GM19468 (cell line): ENCODE measurements at regions not wholly inside any gene's neighbourhood (a gene's known extent, or its start where the extent isn't known, plus 50 kb on each side); places are given as distances from the start of the nearest gene placed in this dataset.

Experiments
- ATAC-seq: cut with Tn5 transposase; IDR thresholded peaks from one replicate; pipeline ENCODE4 v1.9.1; 2021; ENCODE audit warnings: mild to moderate bottlenecking, moderate library complexity, moderate number of reproducible peaks; ENCODE audit not compliant: unreplicated experiment; ENCODE audit errors: extremely low read depth

DNA sequence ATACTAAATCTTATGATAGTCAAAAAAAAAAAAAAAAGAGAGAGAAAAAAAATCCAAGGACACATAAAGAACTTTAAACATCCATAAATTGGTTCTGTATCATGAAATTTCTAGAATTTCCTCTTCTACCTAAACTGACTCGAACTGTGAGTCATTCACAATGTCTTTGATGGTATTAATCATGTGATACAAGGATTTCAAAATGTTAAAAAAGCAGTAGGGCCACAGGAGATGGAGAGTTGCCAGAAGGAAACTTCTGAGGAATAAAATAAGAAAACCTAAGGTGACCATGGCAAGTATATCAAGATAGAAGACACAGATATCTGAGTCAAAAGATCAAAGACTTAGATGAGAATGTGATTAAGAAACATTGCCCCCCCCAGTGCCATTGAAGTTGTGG, 1320.9 kb upstream of the FLRT2 start:
- no peak for ATAC-seq

DNA sequence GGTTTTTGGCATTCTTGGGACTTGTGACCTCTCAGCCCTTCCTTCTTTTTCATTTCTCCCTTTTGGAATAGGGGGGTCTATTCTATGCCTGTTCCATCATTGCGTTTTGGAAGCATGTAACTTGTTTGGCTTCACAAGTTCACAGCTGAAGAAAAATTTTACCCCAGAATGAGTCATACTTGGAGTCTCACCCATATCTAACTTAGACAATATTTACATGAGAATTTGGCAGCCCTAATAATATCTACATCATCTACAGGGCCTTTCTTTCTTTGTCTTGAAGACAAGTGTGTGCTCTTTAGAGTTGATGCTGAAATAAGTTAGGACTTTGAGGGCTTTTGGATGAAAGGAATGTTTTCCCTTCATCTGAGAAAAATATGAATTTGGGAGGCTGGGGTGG, 1312.9 kb upstream of the FLRT2 start:
- no peak for ATAC-seq

DNA sequence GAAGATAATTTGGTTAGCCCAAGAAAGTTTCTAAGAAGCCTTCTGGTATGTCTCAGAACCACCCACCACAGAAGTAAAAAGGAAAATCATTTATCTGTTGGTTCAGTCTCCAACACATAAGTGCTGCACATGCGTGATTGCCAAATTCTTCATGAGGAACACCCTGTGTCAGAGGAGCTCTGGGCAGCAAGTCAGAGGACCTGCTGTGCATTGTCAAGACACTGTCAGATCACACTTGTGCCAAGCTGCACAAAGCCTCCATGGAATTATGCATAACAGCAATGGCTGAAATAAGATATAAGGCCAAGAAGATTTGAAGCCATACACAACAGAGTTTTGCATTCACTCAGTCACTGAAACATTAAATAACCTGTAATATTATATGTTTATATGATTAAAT, 1304.7 kb upstream of the FLRT2 start:
- no peak for ATAC-seq

DNA sequence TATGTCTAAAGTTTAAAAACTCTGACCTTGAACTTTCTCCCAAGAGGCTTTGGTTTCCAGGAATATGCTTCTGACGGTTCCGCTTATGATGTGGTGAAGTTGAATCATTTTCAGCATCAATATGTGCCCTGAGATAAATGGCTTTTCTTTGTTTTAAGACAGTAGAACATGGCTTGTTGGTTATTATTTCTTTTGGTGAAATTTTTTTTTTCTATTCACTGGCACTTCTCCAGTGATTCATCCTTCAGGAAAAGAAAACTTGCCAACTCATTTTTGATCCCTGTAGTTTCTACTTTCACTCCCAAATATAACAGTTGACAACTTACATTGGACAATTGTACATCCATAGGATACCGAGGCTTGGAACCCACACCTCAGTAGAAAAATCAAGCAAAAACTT, 1301.2 kb upstream of the FLRT2 start:
- ATAC-seq = no peak

DNA sequence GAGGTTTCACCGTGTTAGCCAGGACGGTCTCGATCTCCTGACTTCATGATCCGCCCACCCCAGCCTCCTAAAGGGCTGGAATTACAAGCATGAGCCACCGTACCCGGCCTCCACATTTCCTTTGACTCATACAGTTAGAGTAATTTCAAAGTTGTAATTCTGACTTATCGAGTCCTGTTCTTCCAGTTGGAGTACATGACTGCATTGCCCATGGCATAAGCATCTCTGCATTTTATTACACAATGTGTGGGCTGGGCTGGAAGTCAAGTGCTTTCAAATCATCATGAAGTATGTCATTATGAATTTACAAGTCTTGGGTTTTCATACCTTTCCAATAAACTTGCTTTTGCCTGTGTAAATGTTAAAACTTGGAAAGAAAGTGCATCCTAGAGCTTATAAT, 1295.7 kb upstream of the FLRT2 start:
- no peak for ATAC-seq

DNA sequence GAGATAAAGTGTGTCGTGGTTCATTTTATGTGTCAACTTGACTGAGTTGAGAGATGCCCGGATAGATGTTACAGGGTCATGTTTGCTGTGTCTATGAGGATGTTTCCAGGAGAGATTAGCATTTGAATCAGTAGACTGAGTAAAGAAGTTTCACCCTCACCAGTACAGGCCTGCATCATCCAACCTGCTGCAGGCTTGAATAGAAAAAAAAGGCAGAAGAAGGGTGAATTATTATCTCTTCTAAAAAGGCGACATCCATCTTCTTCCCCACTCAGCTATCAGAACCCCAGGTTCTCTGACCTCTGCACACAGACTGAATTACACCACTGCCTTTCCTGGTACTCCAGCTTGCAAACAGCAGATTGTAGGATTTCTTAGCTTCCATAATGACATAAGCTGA, 1293.7 kb upstream of the FLRT2 start:
- no peak for ATAC-seq

DNA sequence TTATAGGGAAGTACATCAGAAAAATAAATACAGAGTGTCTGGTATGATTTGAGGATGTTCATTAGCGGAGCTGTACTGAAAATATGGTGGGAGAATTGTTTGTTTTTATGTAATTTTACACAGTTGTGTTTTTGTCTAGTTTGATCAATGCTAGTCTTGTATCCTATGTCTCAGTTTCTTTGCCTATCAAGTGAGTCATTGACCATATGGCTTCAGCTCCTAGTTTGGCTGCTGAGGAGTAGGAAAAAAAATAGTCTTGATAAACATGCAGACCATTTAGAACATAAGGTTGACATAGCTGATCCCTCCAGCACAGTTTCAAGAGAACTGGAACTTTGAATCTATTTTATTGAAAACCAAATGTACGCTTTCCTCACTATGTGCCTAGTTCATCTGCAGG, 1292.1 kb upstream of the FLRT2 start:
- ATAC-seq = no peak

DNA sequence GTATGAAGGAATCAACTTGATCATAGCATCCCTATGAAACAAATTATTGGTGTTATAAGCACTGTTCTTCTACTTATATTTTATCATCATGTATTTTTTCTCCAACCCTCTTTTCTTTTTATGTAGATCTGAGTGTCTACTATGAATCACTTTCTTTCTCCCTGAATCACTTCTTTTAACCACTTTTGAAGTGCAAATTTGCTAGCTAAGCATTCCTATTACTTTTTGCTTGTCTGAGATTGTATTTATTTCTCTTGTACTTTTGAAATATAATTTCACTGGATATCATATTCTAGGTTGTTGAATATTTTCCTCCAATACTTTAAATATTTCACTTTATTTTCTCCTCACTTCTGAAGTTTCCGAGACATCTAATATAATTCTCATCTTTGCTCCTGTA, 1282.3 kb upstream of the FLRT2 start:
- no peak for ATAC-seq

DNA sequence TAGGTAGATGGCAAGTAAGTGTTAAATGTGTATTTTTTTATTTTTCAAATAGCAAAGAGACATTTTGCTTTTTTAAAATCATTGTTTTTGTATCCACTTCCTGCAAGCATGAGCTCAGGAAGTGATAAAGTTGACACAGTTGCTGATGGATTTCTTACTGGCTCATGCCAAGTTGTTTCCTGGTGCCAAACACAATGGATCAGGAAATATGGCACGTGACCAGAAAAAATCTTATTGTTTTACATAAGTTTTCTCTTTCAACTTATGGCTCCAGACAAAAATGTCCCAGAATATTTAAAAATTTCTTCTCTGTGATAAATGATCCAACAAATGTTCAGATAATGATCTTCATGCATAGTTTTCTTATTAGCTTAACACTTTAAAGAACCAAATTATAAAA, 1279.1 kb upstream of the FLRT2 start:
- no peak for ATAC-seq

DNA sequence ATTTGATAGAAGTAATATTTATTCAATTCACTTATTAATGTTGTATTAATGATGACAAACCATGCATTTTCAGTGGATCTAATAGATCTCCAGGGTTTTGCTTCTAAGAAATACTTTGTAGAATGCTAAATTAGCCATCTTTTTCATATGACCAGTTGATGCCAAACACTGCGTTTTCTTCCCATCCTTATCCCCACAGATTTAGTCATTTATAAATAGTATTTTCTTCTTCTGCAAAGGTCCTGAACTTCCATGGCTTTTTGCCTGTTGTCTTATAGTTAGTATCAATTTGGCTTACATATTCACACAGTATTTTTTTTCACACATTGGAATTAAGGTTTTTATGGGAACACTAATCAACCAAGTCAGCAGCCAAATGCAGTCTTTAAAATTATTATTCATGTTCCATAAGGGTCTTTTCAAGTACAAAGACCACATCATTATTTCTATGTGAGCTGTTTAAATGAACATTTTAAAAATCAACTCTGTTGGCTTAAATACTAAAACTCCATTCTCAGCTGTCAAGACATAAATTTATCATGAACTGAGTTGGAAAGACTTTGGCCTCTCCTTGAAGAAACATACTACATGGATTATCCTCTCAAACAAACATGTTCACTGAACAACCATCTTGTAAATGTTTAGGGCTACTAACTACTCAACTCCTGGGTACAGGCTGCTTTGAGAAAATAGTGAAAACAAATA, 1278.4 kb upstream of the FLRT2 start:
- ATAC-seq = no peak

DNA sequence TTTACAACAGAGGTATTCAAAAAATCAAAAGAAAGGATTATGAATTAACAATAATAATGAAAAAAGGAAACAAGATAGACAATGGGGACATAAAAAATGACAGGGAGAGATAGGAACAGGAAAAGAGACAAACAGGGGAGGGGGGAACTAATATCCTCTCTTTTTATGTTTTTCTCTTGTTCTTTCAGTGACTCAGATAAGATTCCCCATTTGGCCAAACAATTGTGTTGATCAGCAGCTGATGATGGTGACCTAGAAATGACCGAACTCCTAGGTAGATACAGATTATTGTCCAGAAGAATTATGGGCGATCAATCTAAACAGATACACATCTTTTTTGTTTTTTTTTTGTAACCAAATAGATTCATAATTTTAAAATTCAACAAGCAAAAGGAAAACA, 1277.2 kb upstream of the FLRT2 start:
- ATAC-seq = no peak

DNA sequence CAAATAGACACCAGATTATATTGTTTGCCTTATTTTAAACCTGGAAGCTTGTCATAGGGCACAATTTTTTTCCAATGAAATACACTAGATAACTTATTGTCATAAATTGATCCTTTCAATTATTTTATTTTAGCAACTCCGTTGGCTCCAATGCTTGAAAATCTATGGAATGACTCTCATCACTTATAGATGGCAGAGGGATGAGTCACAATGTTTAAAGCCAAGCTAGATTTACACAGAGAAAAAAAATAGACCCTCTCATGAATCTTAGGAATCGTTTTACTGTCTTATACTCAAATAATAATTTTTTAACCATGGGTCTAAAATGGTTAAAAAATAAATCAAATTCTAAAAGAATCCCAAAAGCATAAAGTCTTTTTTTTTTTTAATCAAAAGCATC, 1276.6 kb upstream of the FLRT2 start:
- no peak for ATAC-seq

DNA sequence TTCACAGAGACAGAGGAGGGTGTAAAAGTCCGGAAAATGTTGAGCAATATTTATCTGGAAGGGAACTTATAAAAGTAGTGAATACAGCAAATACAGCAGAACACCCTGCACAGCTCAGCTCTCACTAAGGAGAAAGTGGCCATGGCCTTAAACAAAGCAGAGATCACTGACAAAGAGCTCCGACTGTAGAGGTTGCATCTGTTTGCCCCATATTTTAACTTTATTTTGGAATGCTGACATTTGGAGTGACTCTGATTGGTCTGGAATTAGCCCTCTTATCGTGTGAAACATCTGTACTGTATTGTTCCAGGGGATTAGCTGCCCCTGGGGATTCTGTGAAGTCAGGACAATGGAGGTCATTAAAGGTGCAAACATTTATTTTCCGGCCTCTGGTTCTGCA, 1275.7 kb upstream of the FLRT2 start:
- ATAC-seq = no peak

DNA sequence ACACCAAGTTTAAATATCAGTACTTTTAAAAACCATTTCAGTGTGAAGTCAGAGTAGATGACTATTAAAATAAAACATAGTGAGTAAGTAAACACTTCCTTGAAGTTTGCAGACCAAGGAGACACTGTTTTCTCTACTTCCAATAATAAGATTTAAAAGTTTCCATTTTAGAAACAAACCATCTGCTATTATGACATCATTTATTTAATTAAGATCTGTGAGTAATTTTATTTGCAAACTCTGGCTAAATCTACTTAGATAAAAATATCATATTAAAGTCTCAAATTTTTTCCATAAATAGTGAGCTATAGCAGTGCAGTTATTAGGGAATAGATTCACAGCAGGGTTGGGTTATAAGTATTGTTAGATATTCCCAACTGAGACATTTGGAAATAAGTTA, 1267.0 kb upstream of the FLRT2 start:
- ATAC-seq = no peak

DNA sequence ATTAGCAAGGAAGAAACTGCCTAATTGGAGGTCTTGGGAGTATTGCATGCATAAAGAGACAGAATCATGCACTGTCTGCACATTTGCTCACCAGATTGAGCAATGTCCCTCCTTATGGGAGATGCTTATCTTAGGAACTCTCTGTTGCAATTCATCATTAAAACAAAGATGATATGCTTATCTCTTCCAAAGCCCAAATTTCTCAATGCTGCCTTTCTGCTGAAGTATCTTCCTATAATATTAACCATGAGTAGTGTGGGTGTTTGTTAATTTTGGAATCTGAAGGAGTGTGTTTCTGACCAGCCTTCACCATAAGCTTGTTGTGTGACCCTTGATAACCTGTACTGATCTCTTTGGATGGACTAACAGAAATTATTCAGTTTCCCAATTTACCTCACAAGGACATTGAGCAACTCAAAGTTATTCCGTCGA, 1257.6 kb upstream of the FLRT2 start:
- ATAC-seq = no peak

DNA sequence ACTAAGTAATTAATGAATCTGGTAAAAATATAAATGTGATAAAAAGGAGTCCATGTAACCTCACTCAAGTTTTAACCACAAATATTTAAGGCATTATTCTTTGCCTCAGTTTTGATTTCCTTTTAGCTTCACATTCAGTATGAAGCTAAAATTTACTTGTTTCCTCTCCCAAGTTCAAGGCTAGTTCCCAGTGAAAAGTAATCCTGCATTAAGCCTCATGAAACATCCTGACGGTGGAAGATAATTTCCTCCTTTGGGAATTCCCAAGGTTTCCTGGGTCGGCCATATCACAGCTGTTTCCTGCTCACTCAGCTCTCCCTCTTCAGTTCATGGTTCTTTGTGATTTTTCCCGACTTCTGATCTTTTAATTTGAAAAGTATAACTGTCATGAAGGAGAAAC, 1256.8 kb upstream of the FLRT2 start:
- ATAC-seq = no peak

DNA sequence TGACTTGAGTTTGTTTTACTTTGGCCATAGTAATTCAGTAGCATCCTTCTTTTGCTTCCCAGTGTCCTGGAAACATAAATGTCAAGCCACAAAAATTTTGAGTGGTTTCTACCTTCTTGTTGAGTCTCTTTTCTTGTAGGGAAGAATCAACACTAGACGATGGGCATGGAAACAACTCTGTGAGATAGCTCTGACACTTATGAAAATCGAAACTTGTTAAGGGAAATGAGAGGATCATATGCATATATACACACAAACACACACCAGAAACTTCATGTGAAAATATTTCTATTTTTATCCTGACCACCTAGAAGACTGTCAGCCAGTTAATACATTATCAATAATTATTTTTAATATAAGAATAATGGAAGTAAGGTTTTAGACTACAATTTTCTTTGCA, 1247.3 kb upstream of the FLRT2 start:
- no peak for ATAC-seq

DNA sequence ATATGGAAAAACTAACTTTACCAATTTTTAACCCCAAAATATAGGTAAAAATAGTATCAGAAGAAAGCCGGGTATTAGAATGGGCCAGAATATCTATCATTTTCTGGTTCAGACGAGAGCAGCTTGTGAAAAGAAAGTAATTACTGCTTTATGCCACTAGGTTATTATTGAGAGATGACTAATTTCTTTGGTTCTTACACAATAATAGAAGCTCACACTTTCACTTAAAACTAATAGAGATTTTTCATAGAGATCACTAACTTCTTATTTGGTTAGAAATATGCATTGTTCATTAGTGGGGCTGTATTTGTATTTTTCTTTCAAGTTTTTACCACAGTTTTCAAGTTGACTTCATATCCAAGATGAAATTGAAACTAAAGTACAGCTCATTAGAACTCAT, 1241.2 kb upstream of the FLRT2 start:
- no peak for ATAC-seq

DNA sequence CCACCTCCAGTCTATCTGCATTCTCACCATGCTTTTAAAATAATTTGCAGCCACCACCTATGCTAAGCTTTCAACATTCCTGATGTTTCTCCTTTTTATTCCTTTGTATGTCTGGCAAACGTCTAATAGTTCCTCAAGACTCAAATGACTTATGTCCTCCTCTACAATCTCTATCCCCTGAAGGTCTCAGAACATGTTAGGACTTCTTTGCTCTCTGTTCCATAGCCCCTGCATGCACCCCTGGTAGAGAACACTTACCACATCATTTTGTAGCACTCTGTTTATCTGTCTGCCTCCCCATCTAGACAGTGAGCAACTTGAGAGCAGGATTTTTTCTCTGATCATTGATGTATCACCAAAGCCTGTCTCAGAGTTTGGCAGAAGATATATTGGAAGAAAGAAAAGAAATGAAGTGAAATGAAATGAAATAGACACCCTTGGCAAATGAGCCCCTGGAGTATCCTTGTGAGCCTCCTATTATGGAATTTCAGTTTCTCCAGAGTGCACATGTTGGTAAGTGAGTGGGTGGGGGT, 1231.2 kb upstream of the FLRT2 start:
- no peak for ATAC-seq

DNA sequence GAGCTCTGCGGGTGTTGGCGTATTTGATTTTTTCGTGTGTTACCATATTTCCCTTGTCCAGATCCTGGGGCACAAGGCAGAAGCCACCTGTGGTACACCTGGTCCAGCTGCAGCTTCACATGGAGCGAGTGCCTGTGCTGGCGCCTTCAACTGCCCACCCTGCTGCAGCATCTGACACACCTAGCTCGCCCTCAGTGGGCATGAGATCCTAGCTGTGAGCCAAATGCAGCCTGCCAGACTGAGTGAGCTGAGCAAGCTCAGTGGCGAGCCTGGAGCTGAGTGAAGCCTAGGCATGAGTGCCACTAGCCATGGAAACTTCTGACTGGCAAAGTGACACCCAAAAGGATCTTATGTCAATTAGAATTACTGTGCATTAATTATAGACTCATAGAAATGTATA, 1226.8 kb upstream of the FLRT2 start:
- ATAC-seq = no peak

DNA sequence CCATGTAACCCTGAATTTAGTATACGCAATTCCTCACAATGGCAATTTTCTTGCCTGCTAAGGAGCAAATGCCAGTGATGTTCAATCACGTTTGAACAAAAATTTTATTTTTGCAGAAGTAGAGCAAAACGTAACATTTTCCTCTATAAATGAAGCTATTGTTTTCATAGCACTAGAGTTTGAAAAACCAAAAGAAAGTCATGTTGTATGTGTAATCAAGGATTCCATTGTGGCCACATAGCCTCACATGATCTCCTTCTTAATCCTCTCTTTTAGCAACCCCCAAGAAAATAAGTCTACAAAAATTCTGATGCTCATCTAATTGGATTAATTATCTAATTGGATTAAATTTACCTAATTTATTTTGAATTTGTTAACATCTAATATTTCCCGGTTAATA, 1217.4 kb upstream of the FLRT2 start:
- no peak for ATAC-seq

DNA sequence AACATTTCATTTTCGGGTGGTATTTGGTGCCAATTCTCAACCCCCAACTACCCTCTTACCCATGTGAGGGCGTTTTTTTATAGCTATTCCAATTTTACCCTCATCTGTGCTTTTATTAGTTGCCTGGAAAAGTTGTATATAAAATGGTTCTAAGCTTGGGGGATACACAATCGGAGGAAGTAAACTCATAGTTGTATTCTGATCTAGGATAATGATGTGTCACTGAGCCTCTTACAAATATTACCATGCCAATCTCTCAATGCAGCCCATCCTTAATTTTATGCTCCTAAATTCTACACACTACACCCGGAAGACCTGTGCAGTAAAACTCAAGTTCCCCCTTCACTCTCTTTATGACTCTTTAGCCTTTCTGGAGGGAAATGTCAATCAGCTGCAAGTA, 1206.5 kb upstream of the FLRT2 start:
- ATAC-seq = no peak

DNA sequence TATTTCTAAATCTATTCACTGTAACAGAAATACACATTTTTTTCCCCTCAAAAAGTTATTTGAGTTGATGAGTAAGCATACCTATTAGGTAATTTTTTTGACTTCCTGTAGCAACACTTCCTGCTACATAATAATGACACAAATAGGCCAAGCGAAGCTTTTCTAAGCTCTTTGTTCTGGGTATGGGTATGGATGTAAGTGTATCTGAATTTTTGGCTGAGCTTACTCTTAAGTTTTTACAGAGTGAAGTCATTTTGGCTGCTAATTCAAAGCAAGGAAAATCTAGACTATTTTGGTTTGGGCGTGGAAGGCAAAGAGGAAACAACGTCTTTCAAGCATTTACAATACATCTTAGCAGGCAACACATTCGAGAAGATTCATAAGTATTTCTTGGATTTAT, 1206.0 kb upstream of the FLRT2 start:
- ATAC-seq = no peak
